PC-3 (cell line): ENCODE measurements at regions not wholly inside any gene's neighbourhood (a gene's known extent, or its start where the extent isn't known, plus 50 kb on each side); places are given as distances from the start of the nearest gene placed in this dataset.

ENCODE experiments used
- ATAC-seq: fragments of 200-7000 bp; cut with Tn5 transposase; 2 replicates; pipeline ENCODE4 v1.9.1; 2020; ENCODE audit warnings: mild to moderate bottlenecking, moderate library complexity
- BruUV-seq: library from RNA; stranded (reverse); fragments of 400-500 nt; replicated peaks from 2 replicates; lab custom pipeline; 2021; lab: Mats Ljungman, UMichigan
- CTCF ChIA-PET: fragments of 300-600 bp; sonication (Branson Sonifier 250); formaldehyde crosslinking; loops from one replicate; lab custom pipeline; 2022; ENCODE audit warnings: antibody characterized with exemption; lab: Charles Lee
- POLR2A ChIA-PET: fragments of 300-600 bp; sonication (Branson Sonifier 250); formaldehyde crosslinking; loops from one replicate; lab custom pipeline; 2022; ENCODE audit warnings: antibody characterized with exemption; ENCODE audit not compliant: unreplicated experiment; lab: Charles Lee
- DNase-seq: peaks from one replicate; pipeline ENCODE4 v3.0.0-alpha.2; 2015
- H2AFZ ChIP-seq: fragments of 300-600 bp; sonication (generic); 2 replicates; pipeline ENCODE4 v1.6.0; 2016; ENCODE audit warnings: antibody characterized with exemption, low read length
- H3F3A ChIP-seq: fragments of 300-600 bp; sonication (generic); one replicate; pipeline ENCODE4 v1.6.0; 2017; ENCODE audit warnings: antibody characterized with exemption, low read length, control low read depth, mild to moderate bottlenecking; ENCODE audit not compliant: unreplicated experiment
- H3K27ac ChIP-seq: fragments of 300-600 bp; sonication (generic); 2 replicates; pipeline ENCODE4 v1.5.1; 2016; ENCODE audit warnings: mild to moderate bottlenecking, low read length
- H3K27me3 ChIP-seq: fragments of 300-600 bp; sonication (generic); 2 replicates; pipeline ENCODE4 v1.6.1; 2016; ENCODE audit warnings: low read length, mixed read lengths
- H3K36me3 ChIP-seq: fragments of 300-600 bp; sonication (generic); 2 replicates; pipeline ENCODE4 v1.6.1; 2016; ENCODE audit warnings: low read depth, mixed run types, low read length, mixed read lengths
- H3K4me1 ChIP-seq: fragments of 300-600 bp; sonication (generic); 2 replicates; pipeline ENCODE4 v1.5.1; 2016; ENCODE audit warnings: low read length; ENCODE audit not compliant: insufficient read depth
- H3K4me2 ChIP-seq: fragments of 300-600 bp; sonication (generic); 2 replicates; pipeline ENCODE4 v1.6.0; 2016; ENCODE audit warnings: low read length
- H3K4me3 ChIP-seq: fragments of 300-600 bp; sonication (generic); 2 replicates; pipeline ENCODE4 v1.5.1; 2016; ENCODE audit warnings: mild to moderate bottlenecking, low read length, mixed read lengths
- H3K79me2 ChIP-seq: fragments of 300-600 bp; sonication (generic); 2 replicates; pipeline ENCODE4 v1.6.1; 2017; ENCODE audit warnings: low read length, mixed read lengths
- H3K9ac ChIP-seq: fragments of 300-600 bp; sonication (generic); 2 replicates; pipeline ENCODE4 v1.6.0; 2016; ENCODE audit warnings: mild to moderate bottlenecking, low read length
- H3K9me2 ChIP-seq: fragments of 300-600 bp; sonication (generic); replicated peaks from 2 replicates; pipeline ENCODE4 v1.6.1; 2016; ENCODE audit warnings: mixed run types, low read length, mixed read lengths
- H3K9me3 ChIP-seq: fragments of 300-600 bp; sonication (generic); 2 replicates; pipeline ENCODE4 v1.6.1; 2016; ENCODE audit warnings: low read length, mixed read lengths
- H4K20me1 ChIP-seq: fragments of 300-600 bp; sonication (generic); 2 replicates; pipeline ENCODE4 v1.6.1; 2016; ENCODE audit warnings: low read length, mixed read lengths
- EZH2 ChIP-seq: fragments of 300-600 bp; sonication (generic); IDR thresholded peaks from one replicate; pipeline ENCODE4 v1.6.1; 2017; ENCODE audit warnings: antibody characterized with exemption, mild to moderate bottlenecking, low read length; ENCODE audit not compliant: unreplicated experiment
- EZH2phosphoT487 ChIP-seq: fragments of 300-600 bp; sonication (generic); IDR thresholded peaks from 2 replicates; pipeline ENCODE4 v1.6.1; 2018; ENCODE audit warnings: mild to moderate bottlenecking, antibody characterized with exemption, low read length, borderline replicate concordance
- intact Hi-C: fragments of 100-400 bp; cut with micrococcal nuclease; formaldehyde crosslinking; loops from 2 replicates; pipeline ENCODE4 v1.9.0; 2023
- TF ChIP-seq, protein P1 (sequence below): fragments of 300-600 bp; sonication (generic); conservative IDR thresholded peaks from 2 replicates; pipeline ENCODE4 v1.5.1; 2017; ENCODE audit warnings: antibody characterized with exemption, low read depth, mild to moderate bottlenecking, low read length

DNA sequence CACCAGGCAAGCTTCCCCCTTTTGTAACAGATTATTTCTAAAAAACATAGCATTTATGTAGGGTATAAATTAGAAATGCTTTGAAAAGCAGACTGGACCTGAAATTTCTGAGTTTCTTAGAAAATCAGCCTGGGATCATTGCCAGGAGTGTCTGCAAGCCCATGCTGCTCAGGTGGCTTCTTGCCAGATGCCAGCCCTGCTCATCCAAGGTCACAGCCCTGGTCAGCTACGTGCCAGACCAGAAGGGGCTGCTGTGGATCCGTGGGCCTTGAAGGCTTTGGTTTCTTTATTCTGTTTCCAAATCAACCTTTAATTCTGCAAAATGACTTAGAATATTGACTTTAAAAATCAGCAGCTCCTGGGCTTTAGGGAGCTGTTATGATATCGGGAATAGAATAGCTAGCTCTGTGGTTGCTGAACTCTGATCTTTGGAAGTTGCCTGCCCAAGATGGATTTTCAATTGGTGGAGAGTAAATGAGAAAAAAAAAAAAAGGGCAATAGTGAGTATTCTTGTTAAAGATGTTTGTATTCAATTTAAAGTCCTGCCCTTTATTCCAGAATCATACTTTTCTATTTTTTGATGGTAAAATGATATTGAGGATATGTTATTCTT is 370.1 kb upstream of the ONECUT1 start:
- BruUV-seq: no TSS peak
- H3K4me1 ChIP-seq: no peaks in the 10 kb centered on the region
- H3K4me2 ChIP-seq: no peak overlapping the region
- H3F3A ChIP-seq: no peaks in the 10 kb centered on the region
- H3K36me3 ChIP-seq: no peaks in the 10 kb centered on the region
- POLR2A ChIA-PET: no interaction called here
- H3K9me3 ChIP-seq: no peaks in the 10 kb centered on the region
- no peaks in the 10 kb centered on the region for H3K27me3 ChIP-seq
- intact Hi-C loops: no loop called here
- no peak overlapping the region for H3K9ac ChIP-seq
- H3K79me2 ChIP-seq: no peaks in the 10 kb centered on the region
- no peaks in the 10 kb centered on the region for H3K9me2 ChIP-seq
- TF ChIP-seq EZH2phosphoT487: no peak
- no peak for TF ChIP-seq EZH2
- TF ChIP-seq, protein P1, sequence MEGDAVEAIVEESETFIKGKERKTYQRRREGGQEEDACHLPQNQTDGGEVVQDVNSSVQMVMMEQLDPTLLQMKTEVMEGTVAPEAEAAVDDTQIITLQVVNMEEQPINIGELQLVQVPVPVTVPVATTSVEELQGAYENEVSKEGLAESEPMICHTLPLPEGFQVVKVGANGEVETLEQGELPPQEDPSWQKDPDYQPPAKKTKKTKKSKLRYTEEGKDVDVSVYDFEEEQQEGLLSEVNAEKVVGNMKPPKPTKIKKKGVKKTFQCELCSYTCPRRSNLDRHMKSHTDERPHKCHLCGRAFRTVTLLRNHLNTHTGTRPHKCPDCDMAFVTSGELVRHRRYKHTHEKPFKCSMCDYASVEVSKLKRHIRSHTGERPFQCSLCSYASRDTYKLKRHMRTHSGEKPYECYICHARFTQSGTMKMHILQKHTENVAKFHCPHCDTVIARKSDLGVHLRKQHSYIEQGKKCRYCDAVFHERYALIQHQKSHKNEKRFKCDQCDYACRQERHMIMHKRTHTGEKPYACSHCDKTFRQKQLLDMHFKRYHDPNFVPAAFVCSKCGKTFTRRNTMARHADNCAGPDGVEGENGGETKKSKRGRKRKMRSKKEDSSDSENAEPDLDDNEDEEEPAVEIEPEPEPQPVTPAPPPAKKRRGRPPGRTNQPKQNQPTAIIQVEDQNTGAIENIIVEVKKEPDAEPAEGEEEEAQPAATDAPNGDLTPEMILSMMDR: no peak
- no peaks in the 10 kb centered on the region for H4K20me1 ChIP-seq
- H3K27ac ChIP-seq: no peak overlapping the region
- no peak overlapping the region for H3K4me3 ChIP-seq
- H2AFZ ChIP-seq: no peak overlapping the region
- DNase-seq (no peak), ATAC-seq (no peak)
- CTCF ChIA-PET: no interaction called here

DNA sequence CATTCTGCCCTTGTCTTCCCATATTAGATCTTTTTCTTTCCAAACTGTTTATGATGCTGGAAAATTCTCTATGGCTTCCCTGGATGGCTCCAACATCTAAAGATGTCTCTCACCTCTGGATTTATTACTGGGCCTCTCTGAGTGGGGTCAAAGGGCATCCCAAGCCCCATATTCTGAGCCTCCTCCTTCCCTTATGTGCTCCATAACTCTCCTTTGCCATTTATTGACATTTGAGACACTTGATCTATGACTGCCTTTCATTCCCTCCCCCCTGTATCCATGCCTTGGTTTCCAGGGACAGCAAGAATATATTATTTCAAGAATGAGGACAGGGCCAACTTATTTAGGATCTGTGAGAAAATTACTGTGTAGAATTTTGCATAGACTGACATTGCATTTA is 369.3 kb upstream of the ONECUT1 start:
- no peaks in the 10 kb centered on the region for H3K27me3 ChIP-seq
- H3K4me3 ChIP-seq: no peak overlapping the region
- H2AFZ ChIP-seq: no peak overlapping the region
- TF ChIP-seq, protein P1: no peak
- TF ChIP-seq EZH2 (no peak), EZH2phosphoT487 (no peak)
- H3K4me1 ChIP-seq: no peaks in the 10 kb centered on the region
- BruUV-seq: no TSS peak
- intact Hi-C loops: no loop called here
- H3K79me2 ChIP-seq: no peaks in the 10 kb centered on the region
- H3K27ac ChIP-seq: no peak overlapping the region
- H3K9me2 ChIP-seq: no peaks in the 10 kb centered on the region
- H3K4me2 ChIP-seq: no peak overlapping the region
- no peaks in the 10 kb centered on the region for H3K36me3 ChIP-seq
- no peak overlapping the region for H3K9ac ChIP-seq
- ChIA-PET CTCF (no interaction called here), POLR2A (no interaction called here)
- no peaks in the 10 kb centered on the region for H3F3A ChIP-seq
- no peaks in the 10 kb centered on the region for H3K9me3 ChIP-seq
- no peak for ATAC-seq
- DNase-seq: no peak
- no peaks in the 10 kb centered on the region for H4K20me1 ChIP-seq

DNA sequence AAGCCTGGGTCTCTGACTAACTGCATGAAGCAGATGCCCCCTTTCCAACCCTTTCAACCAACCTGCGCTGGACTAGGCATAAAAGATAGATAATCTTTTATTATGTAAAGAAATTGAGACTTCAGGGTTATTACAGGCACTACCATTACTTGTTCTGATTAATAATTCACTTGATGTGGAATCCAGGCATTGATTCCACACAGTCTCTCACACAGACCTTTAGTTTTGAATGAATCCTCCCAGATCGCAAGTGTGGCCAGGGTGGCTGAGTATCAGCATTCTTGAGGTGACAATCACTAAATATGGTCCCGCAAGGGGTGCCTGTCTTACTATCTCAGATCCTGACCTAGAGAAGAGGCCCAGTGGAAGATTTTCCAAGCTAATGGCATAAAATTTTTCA is 368.9 kb upstream of the ONECUT1 start:
- Histone ChIP-seq H3K79me2 (no peaks in the 10 kb centered on the region), H4K20me1 (no peaks in the 10 kb centered on the region), H3K27ac (no peak overlapping the region), H3K9me3 (no peaks in the 10 kb centered on the region), H3K4me2 (no peak overlapping the region), H3K9ac (no peak overlapping the region), H2AFZ (no peak overlapping the region), H3K4me3 (no peak overlapping the region), H3K36me3 (no peaks in the 10 kb centered on the region), H3F3A (no peaks in the 10 kb centered on the region), H3K27me3 (no peaks in the 10 kb centered on the region), H3K4me1 (no peaks in the 10 kb centered on the region), H3K9me2 (no peaks in the 10 kb centered on the region)
- CTCF ChIA-PET: no interaction called here
- POLR2A ChIA-PET: no interaction called here
- TF ChIP-seq EZH2phosphoT487 (no peak), EZH2 (no peak)
- TF ChIP-seq, protein P1: no peak
- BruUV-seq: no TSS peak
- DNase-seq (no peak), ATAC-seq (no peak)
- intact Hi-C loops: no loop called here
